OCI-LY7 (cell line): ENCODE measurements at regions not wholly inside any gene's neighbourhood (a gene's known extent, or its start where the extent isn't known, plus 50 kb on each side); places are given as distances from the start of the nearest gene placed in this dataset.

ENCODE experiments used
- CTCF ChIP-seq: fragments of 200-600 bp; sonication (generic); conservative IDR thresholded peaks from 2 replicates; pipeline ENCODE4 v1.5.1; 2014; ENCODE audit warnings: mild to moderate bottlenecking, antibody characterized with exemption, low read length, moderate library complexity, mixed read lengths
- EZH2phosphoT487 ChIP-seq: fragments of 200-600 bp; sonication (generic); IDR thresholded peaks from 2 replicates; pipeline ENCODE4 v1.6.1; 2018; ENCODE audit warnings: low read depth, borderline replicate concordance, mild to moderate bottlenecking, mixed run types, antibody characterized with exemption, low read length, moderate library complexity, mixed read lengths

- TF ChIP-seq CTCF (no peak), EZH2phosphoT487 (no peak)
These were observed 212.3 kb downstream of the ENC1 start for GRCh38 chr5:74428275-74428674.
